Breast epithelium (tissue), 3 donors: ENCODE measurements at regions not wholly inside any gene's neighbourhood (a gene's known extent, or its start where the extent isn't known, plus 50 kb on each side); places are given as distances from the start of the nearest gene placed in this dataset.

Experiments used
- CTCF ChIP-seq, 3 donors: fragments of 450-650 bp; IDR thresholded peaks; one replicate each; pipeline ENCODE4 v1.5.1; 2016 to 2017; ENCODE audit warnings: antibody characterized with exemption in 3 of 3, mild to moderate bottlenecking in 3 of 3, moderate library complexity in 3 of 3
- POLR2AphosphoS5 ChIP-seq, 3 donors: sonication (generic); formaldehyde crosslinking; IDR thresholded peaks; one replicate each; pipeline ENCODE4 v1.6.1; 2017; ENCODE audit warnings: antibody characterized with exemption in 3 of 3

GRCh38 chr6:140026546-140026945, 652.1 kb upstream of the CITED2 start:
- no peak for TF ChIP-seq CTCF (IDR thresholded peaks at IDR 0.05)
- no peak for TF ChIP-seq POLR2AphosphoS5 (IDR thresholded peaks at IDR 0.05)
